HG03039 (cell line): ENCODE measurements at regions not wholly inside any gene's neighbourhood (a gene's known extent, or its start where the extent isn't known, plus 50 kb on each side); places are given as distances from the start of the nearest gene placed in this dataset.

ENCODE experiments used
- ATAC-seq: cut with Tn5 transposase; IDR thresholded peaks from one replicate; pipeline ENCODE4 v1.9.1; 2021; ENCODE audit warnings: mild to moderate bottlenecking, moderate library complexity; ENCODE audit not compliant: unreplicated experiment

DNA sequence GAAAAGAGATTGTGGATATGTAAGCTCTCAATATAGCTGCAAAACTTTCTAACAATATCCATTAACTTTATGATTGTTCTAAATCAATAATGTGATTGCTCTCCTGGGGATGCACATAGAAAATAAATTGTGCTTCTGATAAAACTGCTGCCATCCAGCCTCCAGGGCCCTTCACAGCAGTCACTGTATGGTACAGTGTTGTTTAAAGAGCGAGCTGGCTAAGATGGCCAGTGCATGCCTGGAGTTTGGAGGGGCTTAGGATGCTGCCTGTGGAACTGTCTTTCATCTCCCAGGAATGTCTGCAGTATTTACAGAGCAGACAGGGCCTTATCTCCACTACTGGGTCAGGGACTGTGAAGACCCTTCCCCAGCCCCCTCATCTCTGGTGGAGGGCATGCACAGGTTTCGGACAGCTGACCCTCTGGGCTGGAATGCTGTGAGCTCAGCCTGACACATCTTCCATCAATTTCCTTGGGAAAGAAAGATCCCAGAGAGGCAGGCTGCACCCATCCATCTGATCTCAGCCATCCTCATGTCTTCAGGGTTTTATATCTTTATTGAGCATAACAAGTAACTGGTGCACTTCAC, 137.0 kb downstream of the PLPP3 start:
- ATAC-seq, result no peak

DNA sequence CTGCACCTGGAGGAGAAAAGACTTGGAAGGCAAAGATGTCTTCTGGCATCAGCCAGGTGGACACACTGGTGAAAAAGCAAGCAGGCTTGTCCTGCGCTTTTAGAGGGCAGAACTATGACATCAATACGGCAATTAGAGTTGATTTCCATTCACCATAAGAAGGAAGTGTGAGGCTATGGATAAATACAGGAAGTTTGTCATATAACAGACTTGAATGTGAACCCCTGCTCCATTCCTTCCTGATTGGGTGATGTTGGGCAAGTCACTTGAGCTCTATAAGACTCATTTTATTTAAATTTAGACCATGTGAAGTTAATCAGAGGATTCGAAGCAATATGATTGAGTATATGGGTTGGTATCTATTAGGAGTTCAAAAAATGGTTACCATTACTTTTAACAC, 137.8 kb downstream of the PLPP3 start:
- ATAC-seq, result no peak

DNA sequence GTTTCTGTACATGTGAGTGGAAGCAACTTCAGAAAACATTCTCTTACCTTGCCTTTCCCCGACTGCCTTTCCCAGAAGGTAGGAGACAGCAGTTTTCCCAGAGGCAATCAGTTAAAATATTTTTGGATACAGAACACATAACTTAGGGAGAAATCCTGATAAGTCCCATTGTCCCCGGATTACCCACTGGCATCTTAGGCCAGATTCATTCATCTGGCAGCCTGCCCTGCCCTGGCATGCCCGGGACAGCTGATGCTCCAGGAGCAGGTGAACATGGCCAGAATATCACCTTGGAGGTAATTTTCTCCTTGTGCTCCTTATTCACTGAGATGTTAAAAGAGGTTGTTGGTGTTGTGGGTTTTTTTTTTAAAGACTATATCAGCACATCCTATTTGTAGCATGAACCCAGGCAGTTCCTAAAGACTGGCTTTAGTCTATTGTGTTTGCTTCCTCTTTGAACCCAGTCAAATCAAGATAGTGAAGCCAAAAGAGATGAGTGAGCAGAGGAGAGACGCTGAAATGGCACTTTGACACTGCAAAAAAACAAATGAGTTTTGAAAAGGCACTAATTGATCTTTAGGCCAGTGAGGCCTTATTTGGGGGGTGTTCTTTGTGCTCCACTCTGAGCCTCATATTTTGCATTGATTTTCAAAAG, 139.6 kb downstream of the PLPP3 start:
- ATAC-seq, result no peak

DNA sequence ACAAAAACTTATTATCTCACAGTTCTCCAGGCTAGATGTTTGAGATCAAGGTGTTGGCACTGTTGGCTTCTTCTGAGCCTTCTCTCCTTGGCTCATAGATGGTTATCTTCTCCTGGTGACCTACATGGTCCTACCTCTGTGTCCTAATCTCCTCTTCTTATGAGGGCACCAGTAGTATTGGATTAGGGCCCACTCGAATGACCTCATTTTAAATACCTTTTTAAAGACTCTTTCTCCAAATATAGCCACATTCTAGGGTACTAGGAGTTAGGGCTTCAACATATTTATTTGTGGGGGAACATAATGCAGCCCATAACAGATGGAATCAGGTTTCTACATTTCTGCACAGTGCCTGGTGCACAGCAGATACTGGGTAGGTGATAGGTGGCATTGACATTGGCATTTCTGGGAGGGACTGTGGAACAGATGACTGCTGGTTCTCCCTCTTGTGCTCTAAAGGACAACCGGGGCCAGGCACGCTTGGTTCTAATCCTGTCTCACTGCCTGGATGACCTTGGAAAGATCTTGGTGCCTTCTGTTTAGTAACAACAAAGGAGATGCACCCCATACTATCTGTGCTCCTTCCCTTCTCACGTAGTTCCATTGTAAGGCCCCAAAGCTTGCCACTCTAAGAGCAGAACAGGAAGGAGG, 140.3 kb downstream of the PLPP3 start:
- ATAC-seq, result no peak

DNA sequence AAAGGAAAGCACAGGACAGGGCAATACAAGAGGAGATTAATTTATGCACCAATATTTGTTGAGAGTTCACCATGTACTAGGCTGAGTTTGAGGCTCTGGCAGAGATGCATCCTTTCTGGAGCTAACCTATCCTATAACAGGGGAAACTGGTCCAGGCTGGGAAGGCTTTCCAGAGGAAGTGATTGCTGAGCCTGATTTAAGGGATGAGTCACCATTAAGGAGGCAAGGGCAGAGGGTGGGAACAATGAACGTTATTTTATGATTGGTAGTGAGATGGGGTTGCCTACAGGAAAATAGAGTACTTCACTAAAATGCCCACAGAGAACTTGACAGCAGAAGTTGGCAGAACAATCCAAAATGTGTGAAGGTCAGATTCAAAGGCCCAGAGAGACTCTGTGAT, 141.4 kb downstream of the PLPP3 start:
- no peak for ATAC-seq

DNA sequence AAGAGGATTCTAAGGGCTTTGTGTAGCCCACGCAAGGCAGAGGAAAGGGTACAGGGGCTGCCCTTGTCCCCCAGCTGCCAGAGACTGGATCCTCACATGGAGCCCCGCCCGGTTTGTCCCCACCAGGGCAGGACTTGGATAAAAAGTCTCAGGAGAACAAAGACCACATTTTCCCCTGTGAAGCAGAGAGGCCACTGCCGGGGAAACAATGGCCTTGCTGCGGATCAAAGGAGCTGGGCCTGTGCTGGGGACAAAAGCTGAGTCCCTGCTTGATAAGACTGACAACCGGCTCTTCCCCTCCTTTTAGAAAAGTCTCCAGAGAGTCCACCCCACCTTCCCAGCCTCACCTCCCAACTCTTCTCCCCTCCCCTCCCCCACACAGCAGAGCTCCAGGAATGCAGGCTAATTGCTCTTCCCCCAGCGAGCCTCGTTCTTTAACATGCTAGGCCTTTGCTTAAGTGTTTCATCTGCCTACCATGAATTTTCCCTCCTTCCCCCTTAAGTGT, 142.4 kb downstream of the PLPP3 start:
- no peak for ATAC-seq

DNA sequence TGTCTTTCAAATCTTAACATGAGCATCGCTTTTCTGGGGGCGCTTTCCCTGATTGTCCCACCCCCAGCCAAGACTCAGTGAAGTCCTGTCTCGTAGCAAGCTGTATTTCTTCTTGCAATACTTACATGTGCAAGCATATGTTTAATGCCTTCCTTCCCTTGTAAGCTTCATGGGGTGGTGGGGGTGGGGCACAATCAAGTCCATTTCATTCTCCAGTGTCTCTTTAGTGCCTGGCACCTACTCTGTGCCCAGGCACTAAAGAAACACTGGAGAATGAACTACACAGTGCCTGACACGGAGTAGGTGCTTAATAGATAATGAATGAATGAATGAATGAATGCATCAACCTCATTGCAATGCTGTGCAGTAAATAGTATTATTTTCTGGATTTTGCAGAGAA, 143.1 kb downstream of the PLPP3 start:
- ATAC-seq, result no peak

DNA sequence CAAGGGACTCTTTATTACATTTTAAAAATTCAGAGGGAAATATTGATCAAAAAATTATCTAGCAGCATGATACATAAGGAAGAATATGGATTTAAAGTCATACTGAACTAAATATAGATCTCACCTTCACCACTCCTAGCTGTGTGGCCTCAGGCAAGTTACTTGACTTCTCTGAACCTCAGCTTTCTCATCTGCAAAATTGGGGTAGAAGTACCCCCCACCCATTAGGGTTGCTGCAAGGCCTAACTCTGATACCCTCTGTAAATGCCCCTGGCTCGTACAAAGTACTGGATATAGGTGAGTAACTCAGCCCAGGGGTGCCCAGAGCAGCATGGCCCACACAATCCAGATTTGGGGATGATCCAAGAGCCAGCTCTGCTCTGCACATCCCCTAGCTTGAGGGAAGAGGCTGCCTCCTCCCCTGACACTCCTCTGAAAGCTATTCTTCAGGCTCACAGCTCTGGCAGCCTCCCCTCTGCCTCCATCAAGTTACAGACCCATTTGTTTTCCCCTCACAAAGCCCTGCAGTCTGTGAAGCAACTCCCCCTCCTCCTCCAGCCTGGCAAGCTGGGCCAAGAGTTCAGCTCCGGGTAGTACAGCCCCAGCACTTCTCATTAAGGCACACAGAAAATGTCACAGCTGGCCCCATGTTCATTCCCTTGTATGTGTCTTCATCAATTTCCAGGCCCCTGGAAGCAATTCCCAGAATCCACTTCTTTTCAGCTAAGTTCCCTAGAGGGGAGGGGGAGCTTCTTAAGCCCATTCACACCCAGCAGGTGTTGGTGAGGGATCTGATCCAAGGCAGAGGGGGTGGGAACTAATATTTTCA, 143.7 kb downstream of the PLPP3 start:
- no peak for ATAC-seq

DNA sequence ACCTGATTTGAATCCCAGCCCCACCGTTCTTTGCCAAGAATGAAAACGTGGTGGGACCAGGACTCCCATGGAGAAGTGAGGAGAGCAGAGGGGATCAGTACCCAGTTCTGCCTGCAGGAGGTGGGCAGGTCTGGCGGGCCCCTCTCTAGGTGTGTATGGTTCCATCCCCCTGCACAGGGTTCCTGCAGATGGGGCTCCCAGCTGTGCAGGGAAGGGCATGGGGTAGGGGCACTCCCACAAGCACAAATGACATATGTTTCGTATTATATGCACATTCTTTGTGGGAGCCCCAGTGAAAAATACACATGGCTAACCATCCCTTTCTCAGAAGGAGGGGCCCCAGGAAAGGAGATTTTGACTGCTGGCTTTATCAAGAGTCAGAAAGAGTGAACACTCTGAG, 144.6 kb downstream of the PLPP3 start:
- no peak for ATAC-seq

DNA sequence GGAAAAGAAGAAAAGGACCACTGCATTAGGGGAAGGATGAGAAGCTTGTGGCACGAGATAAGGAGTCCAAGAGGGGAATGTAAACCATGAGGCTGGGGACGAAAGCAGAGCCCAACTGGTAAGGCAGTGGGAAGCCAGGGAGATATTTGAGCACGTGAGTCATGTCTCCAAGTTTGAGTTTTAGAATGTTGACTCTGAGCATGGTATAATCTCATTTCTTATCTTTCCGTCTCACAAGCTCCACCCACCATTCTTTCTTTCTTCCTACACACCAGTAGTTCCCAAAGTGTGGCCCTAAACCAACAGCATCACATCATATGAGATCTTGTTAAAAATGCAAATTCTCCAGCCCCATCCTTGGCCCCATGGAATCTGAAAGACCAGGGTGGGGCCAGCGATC, 145.3 kb downstream of the PLPP3 start:
- no peak for ATAC-seq

DNA sequence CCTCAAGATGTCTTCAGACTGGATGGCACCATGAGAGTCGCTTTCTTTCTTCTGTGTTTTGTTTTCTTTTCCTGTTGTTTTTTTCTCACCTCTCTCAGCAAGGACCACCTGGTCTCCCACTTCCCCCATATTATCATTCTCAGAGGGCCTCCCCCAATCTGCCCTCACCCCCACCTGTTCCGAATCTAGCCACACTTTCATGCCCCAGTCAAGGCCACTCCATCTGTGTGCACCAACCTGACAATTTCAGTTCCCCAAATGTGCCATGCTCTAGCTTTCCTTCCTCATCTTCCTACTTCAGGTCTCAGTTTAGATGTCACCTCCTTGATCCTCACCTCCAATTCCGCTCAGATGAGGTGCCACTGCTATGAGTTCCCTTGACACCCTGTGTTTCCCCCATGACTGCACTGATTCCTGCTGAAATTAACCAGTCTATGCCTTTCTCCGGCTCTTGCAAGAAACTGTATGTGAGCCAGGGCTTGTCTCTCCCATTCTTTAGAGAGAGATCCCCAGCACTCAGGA, 146.2 kb downstream of the PLPP3 start:
- no peak for ATAC-seq

DNA sequence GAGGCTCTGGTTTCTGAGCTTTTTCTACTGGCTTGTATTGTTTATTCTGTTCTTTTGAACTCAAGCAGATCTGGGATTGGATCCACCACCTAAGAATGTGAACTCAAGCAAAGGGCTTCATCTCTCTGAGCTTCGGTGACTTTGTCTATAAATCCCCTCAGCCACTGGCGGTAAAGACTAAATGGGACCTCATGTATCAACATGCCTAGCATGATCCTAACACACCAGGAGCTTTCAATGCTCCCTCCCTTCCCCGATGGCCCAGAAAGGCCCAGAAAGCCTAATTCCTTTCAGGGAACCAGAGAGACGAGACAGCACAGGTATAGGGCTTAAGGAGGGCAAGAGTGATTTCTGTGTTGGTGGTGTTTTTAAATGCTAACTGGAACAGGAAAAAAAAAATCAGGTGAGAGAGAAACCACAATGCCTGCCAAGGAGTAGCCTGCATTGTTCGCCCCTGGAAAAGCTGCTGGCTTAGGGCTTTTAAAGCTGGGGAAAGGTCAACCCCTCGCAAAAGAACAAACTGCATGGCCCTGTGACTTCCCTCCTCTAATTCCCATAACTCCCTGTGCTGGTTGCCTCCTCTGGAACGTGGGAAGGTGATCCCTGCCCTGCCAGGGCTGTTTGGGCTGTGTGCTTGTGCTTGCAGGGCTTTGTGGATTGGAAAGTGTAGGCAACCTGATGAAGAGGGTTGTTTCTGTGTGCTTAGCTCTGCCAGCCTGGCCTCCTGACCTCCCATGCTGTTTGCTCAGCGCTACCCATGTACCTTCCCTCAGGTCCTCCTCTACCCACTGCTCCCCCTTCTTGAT, 147.0 kb downstream of the PLPP3 start:
- ATAC-seq, result no peak

DNA sequence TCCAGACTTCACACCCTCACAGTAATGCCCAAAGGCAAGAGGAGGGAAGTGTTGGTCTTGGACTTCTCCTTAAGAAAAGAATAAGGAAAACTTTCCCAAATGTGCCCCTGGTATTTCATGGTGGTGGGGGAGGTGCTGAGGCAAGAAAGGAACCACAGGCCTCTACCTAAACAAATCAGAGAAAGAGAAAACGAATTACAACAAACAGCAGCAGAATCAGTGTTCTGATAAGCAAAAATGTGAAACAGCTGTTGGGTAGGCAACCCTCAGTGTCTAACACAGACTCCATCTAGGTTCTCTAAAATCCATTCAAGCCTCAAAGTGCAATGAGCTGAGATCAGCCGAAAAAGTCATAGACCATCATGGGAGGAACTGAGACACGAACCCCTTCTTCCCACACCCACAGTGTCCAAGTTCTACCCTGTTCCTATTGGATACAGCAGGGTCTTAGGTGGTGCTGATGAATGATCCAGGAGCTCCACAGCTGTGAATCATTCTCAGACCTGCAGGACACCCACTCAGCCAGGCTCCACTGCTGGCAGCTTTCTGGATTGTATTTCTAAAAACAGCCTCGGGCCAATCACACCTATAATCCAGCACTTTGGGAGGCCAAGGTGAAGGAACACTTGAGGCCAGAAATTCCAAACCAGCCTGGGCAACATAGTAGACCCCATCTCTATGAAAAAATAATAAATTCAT, 149.1 kb downstream of the PLPP3 start:
- ATAC-seq, result no peak

DNA sequence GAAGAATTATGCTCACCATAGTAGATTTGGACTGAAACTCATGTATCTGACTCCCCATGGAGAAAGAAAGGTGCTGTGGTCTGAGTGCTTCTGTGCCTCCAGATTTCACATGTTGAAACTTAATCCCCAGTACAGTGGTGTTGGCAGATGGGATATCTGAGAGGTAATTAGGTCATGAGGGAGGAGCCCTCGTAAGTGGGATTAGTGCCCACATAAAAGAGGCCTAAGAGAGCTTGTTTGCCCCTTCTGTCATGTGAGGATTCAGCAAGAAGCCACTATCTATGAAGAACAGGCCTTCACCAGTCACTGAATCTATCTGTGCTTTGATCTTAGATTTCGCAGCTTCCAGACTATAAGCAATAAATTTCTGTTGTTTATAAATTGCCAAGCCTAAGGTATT, 150.1 kb downstream of the PLPP3 start:
- no peak for ATAC-seq

DNA sequence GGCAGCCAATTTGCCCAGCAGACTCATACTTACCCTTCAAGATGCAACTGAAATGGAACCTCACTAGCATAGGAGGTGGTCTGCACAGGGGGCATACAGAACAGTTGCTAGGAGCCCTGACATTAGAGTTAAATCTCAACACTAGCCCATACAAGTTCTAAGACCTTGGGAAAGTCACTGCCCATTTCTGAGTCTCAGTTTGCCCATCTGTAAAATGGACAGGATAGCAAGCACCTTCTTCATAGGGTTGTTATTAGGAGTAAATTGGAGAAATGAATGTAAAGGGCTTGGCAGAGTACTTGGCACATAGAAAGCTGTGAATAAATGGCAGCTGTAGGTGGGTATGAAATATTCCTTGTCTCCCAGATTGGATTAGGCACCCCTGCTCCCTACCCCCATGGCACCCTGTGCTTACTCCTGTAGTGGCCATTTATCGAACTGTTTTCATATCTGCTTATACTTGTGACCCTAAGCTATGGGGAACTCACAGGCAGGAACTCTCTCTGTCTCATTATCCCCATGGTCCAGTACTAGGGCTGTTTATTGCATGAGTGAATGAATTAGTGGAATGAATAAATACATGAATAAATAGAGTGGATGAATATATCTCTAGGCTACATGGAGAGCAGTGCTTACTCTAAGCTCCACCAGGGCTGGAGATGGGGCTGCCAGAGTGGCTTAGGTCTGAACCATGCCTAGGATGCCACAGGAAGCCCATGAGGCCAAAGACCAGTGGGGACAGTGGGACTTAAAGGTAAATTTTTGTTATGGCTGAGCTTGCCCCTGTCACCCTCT, 152.6 kb downstream of the PLPP3 start:
- no peak for ATAC-seq

DNA sequence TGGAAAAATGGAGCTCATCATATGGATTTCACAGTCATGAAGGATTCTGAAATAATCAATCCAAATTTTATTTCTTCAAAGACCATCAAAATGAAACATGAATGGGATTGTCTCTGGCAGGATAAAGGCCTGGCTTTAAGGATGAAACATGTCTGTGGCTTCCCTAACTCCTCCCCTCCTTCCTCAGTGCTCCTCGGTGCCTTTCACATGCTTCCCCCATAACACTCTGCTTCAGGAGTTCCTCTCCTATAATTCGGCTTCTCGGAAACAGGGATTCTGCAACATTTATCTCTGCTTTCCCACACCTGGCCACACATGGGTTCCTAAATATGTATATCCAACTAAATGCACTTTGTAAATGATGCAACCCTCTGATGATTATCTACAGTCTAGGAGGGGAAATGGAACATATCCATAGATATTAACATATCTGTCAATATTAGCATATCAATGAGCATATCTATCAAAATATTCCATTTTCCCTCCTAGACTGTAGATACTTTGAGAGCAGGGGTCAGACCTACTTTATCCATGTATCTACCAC, 153.8 kb downstream of the PLPP3 start:
- ATAC-seq, result no peak

DNA sequence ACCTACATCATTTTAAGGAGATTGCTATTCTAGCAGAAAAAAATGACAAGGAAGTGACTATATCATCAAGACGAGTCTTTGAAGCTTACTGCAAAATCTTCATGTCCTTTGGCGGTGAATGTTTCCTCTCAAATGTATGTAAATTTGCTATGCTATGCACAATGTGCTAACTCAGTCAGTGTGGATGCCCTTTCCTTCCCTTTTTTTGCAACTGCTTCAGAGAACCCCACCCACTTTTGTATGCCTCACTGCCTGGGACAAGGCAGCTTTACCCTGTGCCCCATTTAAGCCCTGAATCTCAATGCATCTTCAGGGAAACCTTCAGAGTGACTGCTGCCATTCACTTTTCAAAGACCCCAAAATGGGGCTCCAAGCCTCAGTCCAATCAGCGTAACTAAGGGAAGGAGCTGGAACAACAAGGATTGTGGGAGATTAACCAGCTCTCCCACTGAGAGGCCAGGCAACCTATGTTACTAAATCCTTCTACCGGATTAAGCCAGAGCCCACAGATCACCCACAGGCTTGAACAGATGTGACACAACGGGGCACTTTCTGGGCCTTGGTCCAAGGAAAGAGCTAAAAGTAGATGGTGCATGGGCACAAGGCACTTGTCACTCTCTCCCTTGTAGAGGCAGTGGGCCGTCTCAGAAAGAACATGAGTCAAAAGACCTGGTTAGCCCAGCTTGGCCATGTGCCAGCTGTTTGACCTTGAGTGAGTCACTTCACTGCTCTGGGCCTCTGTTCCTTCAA, 154.4 kb downstream of the PLPP3 start:
- no peak for ATAC-seq

DNA sequence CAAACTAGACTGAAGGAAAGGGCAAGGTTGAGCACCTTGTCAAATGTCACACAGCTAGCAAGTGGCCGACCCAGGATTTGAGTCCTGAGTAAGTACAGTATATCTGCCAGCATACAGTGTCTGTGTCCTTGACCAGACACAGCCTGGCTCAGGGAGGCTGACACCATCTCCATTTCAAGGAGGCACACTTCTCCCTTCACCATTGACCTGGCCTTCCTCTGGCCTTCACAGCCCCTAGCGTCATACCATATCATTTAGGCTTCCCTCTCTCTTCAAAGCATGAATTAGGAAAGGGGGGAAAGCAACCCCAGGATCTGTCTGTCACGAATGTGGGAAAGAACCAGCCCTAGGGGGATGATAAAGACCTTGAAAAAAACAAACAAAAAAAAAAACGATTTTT, 155.6 kb downstream of the PLPP3 start:
- ATAC-seq, result no peak
